GM12873 (cell line): ENCODE measurements at regions not wholly inside any gene's neighbourhood (a gene's known extent, or its start where the extent isn't known, plus 50 kb on each side); places are given as distances from the start of the nearest gene placed in this dataset.

Source experiments
- CTCF ChIP-seq: IDR thresholded peaks from 2 replicates; pipeline ENCODE4 v1.5.1; 2012; ENCODE audit warnings: low read depth, mild to moderate bottlenecking, moderate library complexity, low read length, control low read depth; ENCODE audit not compliant: insufficient read depth; ENCODE audit errors: missing control alignments

DNA sequence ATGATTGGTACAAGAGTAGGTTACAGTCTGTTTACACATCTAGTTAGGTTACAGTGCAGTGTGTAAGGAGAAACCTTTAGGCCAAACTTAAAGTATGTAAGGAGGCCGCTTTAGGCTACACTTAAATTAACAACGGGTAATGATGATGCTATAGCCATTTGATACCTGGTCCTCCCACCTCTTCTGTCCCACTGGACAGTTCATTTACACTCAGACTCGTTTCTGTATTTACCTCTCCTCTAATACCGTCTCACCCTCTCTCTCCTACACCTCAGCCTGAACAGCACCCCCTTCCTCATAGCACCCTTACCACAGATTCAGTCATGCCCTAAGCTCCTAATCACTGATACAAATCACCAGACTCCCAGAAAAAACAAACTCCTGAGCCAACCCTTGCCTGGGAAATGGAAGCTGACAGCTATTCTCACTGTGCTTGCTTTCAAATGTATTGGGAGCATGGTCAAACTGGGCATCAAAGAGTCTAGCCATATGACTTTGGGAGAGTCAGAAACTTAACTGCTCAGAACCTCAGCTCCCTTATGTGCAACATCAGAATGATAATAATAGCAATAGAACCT lies 241.3 kb upstream of the SETMAR start:
- no peak for TF ChIP-seq CTCF

DNA sequence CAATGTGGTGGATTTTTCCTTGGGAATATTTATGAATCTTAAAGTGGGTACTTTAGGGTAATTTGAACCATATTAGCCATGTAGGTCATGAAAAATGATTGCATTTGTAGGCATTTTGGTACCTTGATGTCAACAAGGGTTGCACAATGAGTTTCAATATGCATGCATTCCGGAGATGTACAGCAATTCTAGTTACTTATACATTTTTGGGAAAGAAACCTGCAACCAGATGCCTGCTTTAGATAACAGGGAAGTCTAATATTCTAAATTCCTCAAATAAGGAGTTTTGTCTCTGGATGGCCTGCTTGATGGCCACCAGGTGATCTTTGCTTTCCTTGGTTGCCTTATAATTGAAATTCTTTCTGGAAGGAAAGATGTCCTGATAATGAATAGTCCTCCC lies 240.5 kb upstream of the SETMAR start:
- no peak for TF ChIP-seq CTCF

GRCh38 chr3:4063916-4064574 lies 239.1 kb upstream of the SETMAR start:
- TF ChIP-seq CTCF = no peak

DNA sequence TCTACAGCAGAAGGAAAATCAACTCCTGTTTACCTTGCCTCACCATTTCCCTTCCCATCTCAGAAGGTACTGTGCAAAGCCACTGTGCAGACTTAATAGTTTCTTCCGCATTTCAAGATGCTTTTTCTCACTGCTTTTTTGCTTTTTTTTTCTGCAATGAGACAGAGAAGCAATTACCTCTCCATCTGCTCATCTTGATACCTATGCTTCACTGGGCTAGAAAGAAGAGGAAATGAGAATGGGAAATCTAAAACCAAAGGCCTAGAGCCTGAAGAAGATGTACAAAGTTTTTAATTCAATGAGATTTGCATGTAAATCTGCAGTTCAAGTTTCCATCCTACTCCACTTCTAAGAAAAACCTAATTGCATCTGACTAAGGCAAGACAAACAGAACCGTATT lies 238.1 kb upstream of the SETMAR start:
- no peak for TF ChIP-seq CTCF

DNA sequence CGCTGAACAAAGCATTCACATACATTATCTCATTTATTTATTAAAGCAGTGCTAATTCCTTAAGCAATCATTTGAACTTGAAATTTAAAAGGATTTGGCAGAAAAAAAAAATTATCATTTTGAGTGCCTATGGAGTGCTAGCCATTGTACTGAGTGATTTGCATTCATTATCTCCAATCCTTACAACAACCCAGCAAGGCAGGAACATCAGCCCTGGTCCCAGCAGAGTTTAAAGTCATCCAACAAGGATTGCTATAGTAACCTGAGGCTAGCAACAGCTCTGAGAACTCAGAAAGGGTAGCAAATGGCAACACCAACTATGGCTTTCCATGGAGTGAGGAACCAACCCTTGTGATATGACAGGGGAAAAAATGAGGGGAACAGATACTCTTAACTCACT lies 237.6 kb upstream of the SETMAR start:
- no peak for TF ChIP-seq CTCF

GRCh38 chr3:4067893-4068292 lies 235.3 kb upstream of the SETMAR start:
- TF ChIP-seq CTCF = no peak

DNA sequence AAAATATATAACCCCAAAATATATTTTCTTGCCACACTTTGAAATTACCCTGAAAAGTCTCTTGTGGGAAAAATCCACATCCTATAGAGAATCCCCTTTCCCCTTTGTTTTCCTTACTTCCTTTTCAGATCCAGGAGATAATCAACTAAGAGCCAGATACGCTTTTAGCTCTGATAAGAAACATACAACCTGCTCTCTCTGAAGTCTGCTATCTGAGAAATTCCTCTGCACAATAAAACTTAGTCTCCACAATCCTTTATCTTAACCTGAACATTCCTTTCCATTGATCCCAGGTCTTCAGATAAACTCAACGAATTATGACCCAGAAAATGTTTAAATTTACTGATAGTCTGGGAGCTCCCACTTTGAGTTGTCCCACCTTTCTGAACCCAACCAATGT lies 233.4 kb upstream of the SETMAR start:
- TF ChIP-seq CTCF = no peak
